Activated T-helper 1 cell treated with Interleukin-2 at 50 U/mL for 16 hours (primary cell): ENCODE measurements at regions not wholly inside any gene's neighbourhood (a gene's known extent, or its start where the extent isn't known, plus 50 kb on each side); places are given as distances from the start of the nearest gene placed in this dataset.

Source experiments
- DNase-seq: peaks from one replicate; pipeline ENCODE4 v3.0.0-alpha.2; 2020; ENCODE audit warnings: low read depth

DNA sequence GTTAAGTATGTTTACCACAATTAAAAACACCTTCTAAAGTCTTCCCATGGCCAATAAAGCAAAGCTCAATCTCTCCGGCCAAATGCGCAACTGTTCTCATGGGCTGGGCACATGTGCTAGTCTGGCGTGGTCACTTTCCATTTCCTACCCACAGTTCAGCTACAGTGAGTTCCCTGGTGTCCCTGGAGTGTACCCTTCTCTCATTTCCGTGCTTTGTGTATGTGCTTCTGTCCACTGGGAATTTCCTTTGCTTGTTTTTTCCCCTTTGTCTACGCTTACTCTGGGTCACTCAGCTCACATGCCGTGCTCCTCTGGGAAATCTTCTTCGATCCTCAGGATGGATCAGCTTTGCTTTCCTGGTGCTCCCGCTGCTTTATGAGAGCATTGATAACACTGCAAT, 69.6 kb upstream of the GYPC start:
- DNase-seq: no peak

DNA sequence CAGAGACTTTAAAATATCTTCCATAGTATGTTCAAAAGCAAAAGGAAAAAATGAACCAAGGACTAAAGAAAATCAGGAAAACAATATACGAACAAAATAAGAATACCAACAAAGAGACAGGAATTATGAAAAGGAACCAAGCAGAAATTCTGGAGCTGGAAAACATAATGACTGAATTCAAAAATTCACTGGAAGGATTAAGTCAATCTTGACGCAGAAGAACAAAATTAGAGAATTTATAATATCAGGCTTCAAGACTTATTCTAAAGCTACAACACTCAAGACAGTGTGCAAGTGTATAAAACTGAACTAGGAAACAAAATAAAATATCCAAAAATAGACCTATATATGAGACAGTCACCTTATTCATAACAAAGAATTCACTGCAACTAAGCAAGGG, 56.9 kb upstream of the GYPC start:
- DNase-seq: no peak

DNA sequence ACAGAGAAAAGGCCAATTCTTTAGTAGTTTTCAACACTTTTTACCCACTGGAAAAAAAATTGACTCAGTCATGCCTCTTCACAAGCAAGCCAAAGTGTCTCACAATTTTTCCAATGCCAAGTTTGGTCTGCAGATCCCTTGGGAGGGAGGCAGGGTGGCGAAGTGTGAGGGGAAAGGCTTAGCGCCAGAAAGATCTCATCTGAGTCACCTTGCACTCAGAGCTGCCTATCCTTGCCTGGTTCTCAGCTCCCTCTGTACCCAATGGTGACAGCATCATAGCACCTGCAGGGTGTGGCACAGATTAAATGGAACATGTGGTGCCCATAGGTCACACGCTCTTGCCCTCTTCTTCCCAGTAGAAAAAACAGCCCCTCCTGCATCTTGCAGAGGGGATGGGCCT, 55.2 kb upstream of the GYPC start:
- DNase-seq: no peak

DNA sequence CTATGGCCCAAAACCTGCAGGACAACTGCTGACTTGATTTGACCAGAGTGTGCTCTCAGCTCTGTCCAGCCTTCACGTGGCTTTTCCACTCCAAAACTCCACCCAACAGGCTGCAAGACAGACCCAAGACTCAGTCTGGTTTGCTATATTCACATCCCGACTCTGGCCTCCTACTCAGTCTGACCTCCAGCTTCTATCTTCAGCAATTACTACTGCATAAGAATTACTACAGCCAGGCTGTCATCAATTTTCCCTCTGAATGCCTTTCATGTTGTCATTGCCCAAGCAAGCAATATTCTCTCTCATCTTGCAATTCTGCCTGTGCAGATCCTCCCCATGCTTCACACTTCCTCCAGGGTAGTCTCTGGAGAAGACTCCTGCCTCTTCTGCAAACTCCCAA, 53.6 kb upstream of the GYPC start:
- no peak for DNase-seq
